ENCODE measurements at regions not wholly inside any gene's neighbourhood (a gene's known extent, or its start where the extent isn't known, plus 50 kb on each side); places are given as distances from the start of the nearest gene placed in this dataset.

- TF ChIP-seq POLR2AphosphoS5 (IDR thresholded peaks at IDR 0.05; ENCODE audit: borderline replicate concordance, low read depth, low read length) (no peak), EZH2 (IDR thresholded peaks at IDR 0.05) (no peak), FOXP2 (optimal IDR thresholded peaks at IDR 0.05; ENCODE audit: control extremely low read depth, extremely low read length, insufficient read depth) (no peak)
Measured at GRCh38 chr1:172815740-172816139, 156.8 kb downstream of the FASLG start.

Data from SK-N-MC (cell line).